ENCODE measurements at regions not wholly inside any gene's neighbourhood (a gene's known extent, or its start where the extent isn't known, plus 50 kb on each side); places are given as distances from the start of the nearest gene placed in this dataset.
"Not testable (repeated sequence)": the region's sequence is repeated elsewhere in the genome, so short reads cannot be mapped to it uniquely, and the experiment has no call there.

DNA sequence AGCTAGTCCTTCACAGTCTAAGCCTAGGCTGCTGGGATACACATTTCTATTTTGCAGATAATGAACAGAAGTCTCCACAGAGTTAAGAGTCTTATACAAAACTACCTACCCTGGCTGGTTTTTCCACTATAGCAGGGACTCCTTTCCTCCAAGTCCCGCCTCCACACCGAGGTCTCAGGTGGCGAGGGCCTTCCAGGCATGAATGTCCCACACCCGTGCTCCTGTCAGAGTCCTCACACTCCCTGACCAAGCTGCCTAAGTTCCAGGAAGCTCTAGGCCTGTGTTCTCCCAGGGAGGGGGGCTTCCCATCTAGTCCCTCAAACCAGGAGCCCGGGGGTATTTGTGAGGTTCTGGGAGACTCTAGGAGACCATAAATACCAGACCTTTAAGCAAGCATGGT lies 293.2 kb downstream of the BCL2L11 start:
- 62% methylated on average over 4 of the region's 5 CpGs; no CpG with 5 or more reads in 1 of the 2 donors for WGBS, 2 donors (ENCODE audit: low coverage in 1 of 2)
- intact Hi-C loops (cut with DNase I; ENCODE audit: low total_unique reads), result not testable (repeated sequence)

DNA sequence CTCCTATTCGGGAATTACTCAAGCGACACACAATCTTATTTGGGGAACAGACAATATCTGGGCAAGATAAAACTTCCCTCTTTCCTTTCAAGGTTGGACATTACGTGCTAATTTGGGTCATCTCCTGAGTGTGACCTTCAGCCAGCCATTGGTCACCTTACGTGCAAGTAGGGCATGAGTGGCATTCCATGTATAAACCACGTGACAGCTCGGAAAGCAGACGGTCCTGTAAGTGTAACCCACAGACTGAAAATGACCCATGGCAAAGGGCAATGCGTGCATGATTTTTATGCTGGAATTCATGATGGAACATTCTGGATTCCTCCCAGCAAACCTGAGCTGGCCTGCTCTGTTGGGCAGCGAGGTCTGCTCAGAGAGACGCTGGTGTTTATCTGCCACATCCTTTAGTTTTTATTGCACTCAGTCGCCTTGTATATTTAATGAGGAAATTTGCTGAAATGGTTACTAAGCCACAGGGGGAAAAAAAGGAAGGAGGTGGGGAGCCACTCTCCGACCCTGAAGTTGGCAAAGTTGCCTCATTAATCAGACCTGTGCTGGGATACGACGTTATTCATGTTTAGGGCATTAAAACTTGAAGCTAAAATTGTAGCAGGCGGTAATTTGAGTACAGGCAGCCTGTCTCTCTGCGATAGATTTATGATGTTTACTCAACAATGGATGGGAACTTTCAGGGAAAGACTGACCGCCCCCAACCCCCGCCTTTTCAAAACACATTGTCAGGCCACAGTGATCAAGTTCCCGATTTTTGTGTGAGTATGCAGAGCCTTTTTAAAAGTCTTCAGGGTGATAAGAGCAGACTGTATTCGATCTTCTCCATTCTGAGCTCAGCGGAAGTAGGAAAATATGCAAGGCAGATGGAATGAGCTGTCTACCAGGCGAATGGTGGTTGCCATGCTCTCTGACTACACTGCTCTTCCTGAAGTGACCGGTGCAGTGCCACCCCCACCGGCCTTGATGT lies 295.3 kb downstream of the BCL2L11 start:
- in situ Hi-C loops (cut with MboI; ENCODE audit: low pct_ligation_motif_present in 1 of 4, low pct_unique_long_range_greater_than_20kb in 1 of 4, low sequenced_read_pairs in 3 of 4); H3K36me3 ChIP-seq; H3K4me1 ChIP-seq; DNase-seq; intact Hi-C loops (cut with DNase I; ENCODE audit: low total_unique reads); H3K27ac ChIP-seq; H3K4me3 ChIP-seq; H3K9me3 ChIP-seq; H3K27me3 ChIP-seq: not testable (repeated sequence)
- WGBS, 2 donors (ENCODE audit: low coverage in 1 of 2), result 48 to 58% methylated on average over 2 to 15 of the region's 24 CpGs

More for the DNA sequence above, 293.2 kb downstream of the BCL2L11 start:
- H3K4me3 ChIP-seq; H3K27ac ChIP-seq; H3K9me3 ChIP-seq; H3K27me3 ChIP-seq; in situ Hi-C loops (cut with MboI; ENCODE audit: low pct_ligation_motif_present in 1 of 4, low pct_unique_long_range_greater_than_20kb in 1 of 4, low sequenced_read_pairs in 3 of 4); DNase-seq; H3K4me1 ChIP-seq; H3K36me3 ChIP-seq: not testable (repeated sequence)

GRCh38 chr2:111417026-111417425 lies 296.3 kb downstream of the BCL2L11 start:
- H3K4me1 ChIP-seq; H3K36me3 ChIP-seq; H3K9me3 ChIP-seq; intact Hi-C loops (cut with DNase I; ENCODE audit: low total_unique reads); DNase-seq; H3K27me3 ChIP-seq; H3K27ac ChIP-seq; in situ Hi-C loops (cut with MboI; ENCODE audit: low pct_ligation_motif_present in 1 of 4, low pct_unique_long_range_greater_than_20kb in 1 of 4, low sequenced_read_pairs in 3 of 4); H3K4me3 ChIP-seq: not testable (repeated sequence)

- H3K4me3 ChIP-seq; H3K27me3 ChIP-seq; H3K4me1 ChIP-seq; H3K9me3 ChIP-seq; H3K27ac ChIP-seq; H3K36me3 ChIP-seq; in situ Hi-C loops (cut with MboI; ENCODE audit: low pct_ligation_motif_present in 1 of 4, low pct_unique_long_range_greater_than_20kb in 1 of 4, low sequenced_read_pairs in 3 of 4); DNase-seq; intact Hi-C loops (cut with DNase I; ENCODE audit: low total_unique reads): not testable (repeated sequence)
- no CpG with 5 or more reads among the region's 6 CpGs for WGBS, 2 donors (ENCODE audit: low coverage in 1 of 2)
These were observed 297.6 kb downstream of the BCL2L11 start for GRCh38 chr2:111418091-111418875.

DNA sequence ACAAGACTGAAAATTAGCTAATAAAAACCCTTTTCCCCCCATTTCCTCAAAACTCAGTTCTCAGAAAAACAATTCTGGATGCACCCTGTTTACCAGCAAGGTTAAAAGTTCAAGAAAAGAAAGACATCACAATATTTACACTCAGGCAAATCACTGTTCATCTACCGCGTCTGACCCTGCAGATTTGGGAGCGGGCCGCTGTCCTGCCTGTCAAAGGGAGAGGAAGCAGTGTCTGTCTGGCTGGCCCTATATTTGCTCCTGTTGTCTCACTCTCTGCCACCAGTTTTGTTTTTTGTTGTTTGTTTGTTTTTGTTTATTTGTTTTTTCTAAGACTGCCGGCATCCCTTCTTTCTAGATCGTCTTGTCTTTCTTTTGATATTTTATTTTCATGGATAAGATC lies 299.4 kb downstream of the BCL2L11 start:
- H3K27ac ChIP-seq; H3K27me3 ChIP-seq; in situ Hi-C loops (cut with MboI; ENCODE audit: low pct_ligation_motif_present in 1 of 4, low pct_unique_long_range_greater_than_20kb in 1 of 4, low sequenced_read_pairs in 3 of 4); DNase-seq; H3K36me3 ChIP-seq; H3K4me1 ChIP-seq; H3K9me3 ChIP-seq; H3K4me3 ChIP-seq; intact Hi-C loops (cut with DNase I; ENCODE audit: low total_unique reads): not testable (repeated sequence)
- WGBS, 2 donors (ENCODE audit: low coverage in 1 of 2), result 85% methylated on average over 4 of the region's 6 CpGs; no CpG with 5 or more reads in 1 of the 2 donors

GRCh38 chr2:111420835-111421234 lies 300.1 kb downstream of the BCL2L11 start:
- DNase-seq, result not testable (repeated sequence)

GRCh38 chr2:111421949-111422348 lies 301.2 kb downstream of the BCL2L11 start:
- in situ Hi-C loops (cut with MboI; ENCODE audit: low pct_ligation_motif_present in 1 of 4, low pct_unique_long_range_greater_than_20kb in 1 of 4, low sequenced_read_pairs in 3 of 4), result not testable (repeated sequence)

More at GRCh38 chr2:111420835-111421234, 300.1 kb downstream of the BCL2L11 start:
- H3K4me1 ChIP-seq; H3K36me3 ChIP-seq; H3K27ac ChIP-seq; H3K27me3 ChIP-seq; intact Hi-C loops (cut with DNase I; ENCODE audit: low total_unique reads); H3K9me3 ChIP-seq; H3K4me3 ChIP-seq; in situ Hi-C loops (cut with MboI; ENCODE audit: low pct_ligation_motif_present in 1 of 4, low pct_unique_long_range_greater_than_20kb in 1 of 4, low sequenced_read_pairs in 3 of 4): not testable (repeated sequence)
- 89% methylated on average over 3 of the region's 3 CpGs; no CpG with 5 or more reads in 1 of the 2 donors for WGBS, 2 donors (ENCODE audit: low coverage in 1 of 2)

DNA sequence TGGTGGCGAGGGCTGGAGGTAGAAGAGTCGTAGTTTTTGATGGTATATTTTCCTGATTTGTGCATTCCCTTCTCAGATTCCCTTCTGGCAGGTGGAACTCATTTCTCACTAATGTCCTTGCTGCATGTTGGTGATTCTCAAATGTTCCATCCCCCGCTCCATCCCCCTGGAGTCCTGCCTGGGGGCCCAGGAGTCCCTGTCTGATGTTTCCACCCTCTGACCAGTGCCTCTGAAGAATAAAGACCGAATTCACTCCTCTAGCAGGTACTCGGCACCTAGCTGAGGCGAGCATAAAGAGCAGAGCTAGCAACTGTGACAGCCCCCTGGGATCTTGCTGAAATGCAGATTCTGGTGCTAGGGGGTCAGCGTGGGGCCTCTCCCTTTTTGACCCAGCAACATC lies 301.8 kb downstream of the BCL2L11 start:
- DNase-seq; intact Hi-C loops (cut with DNase I; ENCODE audit: low total_unique reads); in situ Hi-C loops (cut with MboI; ENCODE audit: low pct_ligation_motif_present in 1 of 4, low pct_unique_long_range_greater_than_20kb in 1 of 4, low sequenced_read_pairs in 3 of 4); H3K4me3 ChIP-seq; H3K9me3 ChIP-seq; H3K36me3 ChIP-seq; H3K27ac ChIP-seq; H3K4me1 ChIP-seq; H3K27me3 ChIP-seq: not testable (repeated sequence)
- 91 to 98% methylated on average over 4 to 7 of the region's 7 CpGs for WGBS, 2 donors (ENCODE audit: low coverage in 1 of 2)

More at GRCh38 chr2:111421949-111422348, 301.2 kb downstream of the BCL2L11 start:
- DNase-seq; H3K27ac ChIP-seq; intact Hi-C loops (cut with DNase I; ENCODE audit: low total_unique reads); H3K36me3 ChIP-seq; H3K4me3 ChIP-seq; H3K9me3 ChIP-seq; H3K27me3 ChIP-seq; H3K4me1 ChIP-seq: not testable (repeated sequence)
- 93 to 100% methylated on average over 3 to 5 of the region's 6 CpGs for WGBS, 2 donors (ENCODE audit: low coverage in 1 of 2)

- H3K4me1 ChIP-seq; in situ Hi-C loops (cut with MboI; ENCODE audit: low pct_ligation_motif_present in 1 of 4, low pct_unique_long_range_greater_than_20kb in 1 of 4, low sequenced_read_pairs in 3 of 4); H3K36me3 ChIP-seq; H3K4me3 ChIP-seq; H3K27me3 ChIP-seq; DNase-seq; intact Hi-C loops (cut with DNase I; ENCODE audit: low total_unique reads); H3K27ac ChIP-seq; H3K9me3 ChIP-seq: not testable (repeated sequence)
- 93% methylated on average over 5 of the region's 7 CpGs; no CpG with 5 or more reads in 1 of the 2 donors for WGBS, 2 donors (ENCODE audit: low coverage in 1 of 2)
These were observed 302.5 kb downstream of the BCL2L11 start for GRCh38 chr2:111423184-111423583.

- DNase-seq; intact Hi-C loops (cut with DNase I; ENCODE audit: low total_unique reads); H3K36me3 ChIP-seq; H3K27me3 ChIP-seq; in situ Hi-C loops (cut with MboI; ENCODE audit: low pct_ligation_motif_present in 1 of 4, low pct_unique_long_range_greater_than_20kb in 1 of 4, low sequenced_read_pairs in 3 of 4); H3K4me1 ChIP-seq; H3K4me3 ChIP-seq; H3K27ac ChIP-seq; H3K9me3 ChIP-seq: not testable (repeated sequence)
- no CpG with 5 or more reads among the region's 6 CpGs for WGBS, 2 donors (ENCODE audit: low coverage in 1 of 2)
These were observed 303.5 kb downstream of the BCL2L11 start for GRCh38 chr2:111424176-111424575.
